Panc1 (cell line): ENCODE measurements at regions not wholly inside any gene's neighbourhood (a gene's known extent, or its start where the extent isn't known, plus 50 kb on each side); places are given as distances from the start of the nearest gene placed in this dataset.

Experiments
- ATAC-seq: fragments of 200-7000 bp; cut with Tn5 transposase; 2 replicates; pipeline ENCODE4 v1.9.1; 2020; ENCODE audit warnings: mild to moderate bottlenecking, moderate library complexity
- BruUV-seq: library from RNA; stranded (reverse); fragments of 400-500 nt; replicated peaks from 2 replicates; lab custom pipeline; 2021; lab: Mats Ljungman, UMichigan
- CTCF ChIA-PET: fragments of 300-600 bp; sonication (Branson Sonifier 250); formaldehyde crosslinking; loops from one replicate; lab custom pipeline; 2022; ENCODE audit warnings: antibody characterized with exemption; lab: Charles Lee
- POLR2A ChIA-PET: fragments of 300-600 bp; sonication (Branson Sonifier 250); formaldehyde crosslinking; loops from one replicate; lab custom pipeline; 2022; ENCODE audit warnings: antibody characterized with exemption; lab: Charles Lee
- DNase-seq: peaks from one replicate; pipeline ENCODE4 v3.0.0-alpha.2; 2010; ENCODE audit warnings: low read depth, low spot score
- H3K27ac ChIP-seq: 2 replicates; pipeline ENCODE4 v1.5.1; 2011; ENCODE audit warnings: mild to moderate bottlenecking, low read length, inconsistent platforms
- H3K27me3 ChIP-seq: fragments of 200-500 bp; sonication (Bioruptor generic); 2 replicates; pipeline ENCODE4 v1.6.0; 2014; ENCODE audit warnings: low read length, inconsistent platforms; ENCODE audit not compliant: control insufficient read depth, insufficient read depth
- H3K36me3 ChIP-seq: fragments of 200-500 bp; sonication (Bioruptor generic); 2 replicates; pipeline ENCODE4 v1.5.1; 2014; ENCODE audit warnings: inconsistent platforms, mild to moderate bottlenecking, low read length, moderate library complexity; ENCODE audit not compliant: control insufficient read depth, insufficient read depth
- H3K4me1 ChIP-seq: 2 replicates; pipeline ENCODE4 v1.5.1; 2011; ENCODE audit warnings: inconsistent platforms, mild to moderate bottlenecking, low read length, moderate library complexity; ENCODE audit not compliant: control insufficient read depth, insufficient read depth
- H3K4me3 ChIP-seq, 2 experiments: 2 replicates each; pipeline ENCODE4 v1.5.1; 2011 to 2012; ENCODE audit warnings: low read depth in 2 of 2, low read length in 2 of 2, mild to moderate bottlenecking in 2 of 2, inconsistent platforms in 1 of 2, moderate library complexity in 1 of 2
- H3K9me3 ChIP-seq: fragments of 200-500 bp; sonication (Bioruptor generic); 2 replicates; pipeline ENCODE4 v1.5.1; 2014; ENCODE audit warnings: low read depth, mild to moderate bottlenecking, inconsistent platforms, low read length, moderate library complexity; ENCODE audit not compliant: control insufficient read depth, insufficient read depth
- POLR2AphosphoS5 ChIP-seq: IDR thresholded peaks from 2 replicates; pipeline ENCODE4 v1.6.1; 2012; ENCODE audit warnings: mild to moderate bottlenecking, low read depth, low read length, moderate library complexity
- SIN3A ChIP-seq: IDR thresholded peaks from 2 replicates; pipeline ENCODE4 v1.6.1; 2012; ENCODE audit warnings: low read depth, mild to moderate bottlenecking, low read length, moderate library complexity, borderline replicate concordance; ENCODE audit not compliant: insufficient read depth
- TCF7L2 ChIP-seq: IDR thresholded peaks from 2 replicates; pipeline ENCODE4 v1.6.1; 2011; ENCODE audit warnings: mild to moderate bottlenecking, low read depth, low read length, inconsistent platforms
- in situ Hi-C: cut with HindIII; loops from 2 replicates; pipeline ENCODE4 v1.10.0; 2016; ENCODE audit warnings: low sequenced_read_pairs, low pct_unique_long_range_greater_than_20kb
- intact Hi-C: fragments of 100-400 bp; cut with micrococcal nuclease; formaldehyde crosslinking; loops from one replicate; pipeline ENCODE4 v1.10.0; 2022; ENCODE audit not compliant: unreplicated experiment
- TF ChIP-seq, protein P1 (sequence below), 2 experiments: IDR thresholded peaks; 2 replicates each; pipeline ENCODE4 v1.6.1; 2011 to 2012; ENCODE audit warnings: low read depth in 2 of 2, control low read depth in 1 of 2, low read length in 1 of 2, mild to moderate bottlenecking in 1 of 2, moderate library complexity in 1 of 2; ENCODE audit not compliant: insufficient read depth in 1 of 2
- TF ChIP-seq, protein P2 (sequence below): fragments of 450-650 bp; IDR thresholded peaks from 2 replicates; pipeline ENCODE4 v1.5.1; 2017; ENCODE audit warnings: mild to moderate bottlenecking

DNA sequence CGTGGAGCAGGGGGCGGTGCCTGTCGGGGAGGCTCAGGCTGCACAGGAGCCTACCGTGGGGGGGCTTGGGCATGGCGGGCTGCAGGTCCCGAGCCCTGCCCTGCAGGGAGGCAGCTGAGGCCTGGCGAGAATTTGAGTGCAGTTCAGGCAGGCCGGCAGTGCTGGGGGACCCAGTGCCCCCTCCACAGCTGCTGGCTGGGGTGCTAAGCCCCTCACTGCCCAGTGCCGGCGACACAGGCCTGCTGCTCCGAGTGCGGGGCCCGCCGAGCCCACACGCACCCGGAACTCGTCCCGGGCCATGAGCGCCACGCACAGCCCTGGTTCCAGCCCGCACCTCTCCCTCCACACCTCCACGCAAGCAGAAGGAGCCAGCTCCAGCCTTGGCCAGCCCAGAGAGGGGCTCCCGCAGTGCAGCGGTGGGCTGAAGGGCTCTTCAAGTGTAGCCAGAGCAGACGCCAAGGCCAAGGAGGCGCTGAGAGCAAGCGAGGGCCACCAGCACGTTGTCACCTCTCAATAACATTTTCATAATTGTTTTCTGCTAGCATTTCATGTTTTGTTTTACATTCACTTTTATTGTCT lies 1378.9 kb upstream of the CELF4 start:
- ATAC-seq, result no peak
- BruUV-seq, result no TSS peak
- no peaks in the 10 kb centered on the region for H3K36me3 ChIP-seq
- intact Hi-C loops, result no loop called here
- H3K27ac ChIP-seq, result no peak overlapping the region
- H3K4me3 ChIP-seq, result no peak overlapping the region
- H3K4me1 ChIP-seq, result no peaks in the 10 kb centered on the region
- CTCF ChIA-PET, result no interaction called here
- no peak for DNase-seq
- TF ChIP-seq, protein P1, sequence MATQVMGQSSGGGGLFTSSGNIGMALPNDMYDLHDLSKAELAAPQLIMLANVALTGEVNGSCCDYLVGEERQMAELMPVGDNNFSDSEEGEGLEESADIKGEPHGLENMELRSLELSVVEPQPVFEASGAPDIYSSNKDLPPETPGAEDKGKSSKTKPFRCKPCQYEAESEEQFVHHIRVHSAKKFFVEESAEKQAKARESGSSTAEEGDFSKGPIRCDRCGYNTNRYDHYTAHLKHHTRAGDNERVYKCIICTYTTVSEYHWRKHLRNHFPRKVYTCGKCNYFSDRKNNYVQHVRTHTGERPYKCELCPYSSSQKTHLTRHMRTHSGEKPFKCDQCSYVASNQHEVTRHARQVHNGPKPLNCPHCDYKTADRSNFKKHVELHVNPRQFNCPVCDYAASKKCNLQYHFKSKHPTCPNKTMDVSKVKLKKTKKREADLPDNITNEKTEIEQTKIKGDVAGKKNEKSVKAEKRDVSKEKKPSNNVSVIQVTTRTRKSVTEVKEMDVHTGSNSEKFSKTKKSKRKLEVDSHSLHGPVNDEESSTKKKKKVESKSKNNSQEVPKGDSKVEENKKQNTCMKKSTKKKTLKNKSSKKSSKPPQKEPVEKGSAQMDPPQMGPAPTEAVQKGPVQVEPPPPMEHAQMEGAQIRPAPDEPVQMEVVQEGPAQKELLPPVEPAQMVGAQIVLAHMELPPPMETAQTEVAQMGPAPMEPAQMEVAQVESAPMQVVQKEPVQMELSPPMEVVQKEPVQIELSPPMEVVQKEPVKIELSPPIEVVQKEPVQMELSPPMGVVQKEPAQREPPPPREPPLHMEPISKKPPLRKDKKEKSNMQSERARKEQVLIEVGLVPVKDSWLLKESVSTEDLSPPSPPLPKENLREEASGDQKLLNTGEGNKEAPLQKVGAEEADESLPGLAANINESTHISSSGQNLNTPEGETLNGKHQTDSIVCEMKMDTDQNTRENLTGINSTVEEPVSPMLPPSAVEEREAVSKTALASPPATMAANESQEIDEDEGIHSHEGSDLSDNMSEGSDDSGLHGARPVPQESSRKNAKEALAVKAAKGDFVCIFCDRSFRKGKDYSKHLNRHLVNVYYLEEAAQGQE (IDR thresholded peaks at IDR 0.05; ENCODE audit: insufficient read depth in 1 of 2, low read depth in 2 of 2, low read length in 1 of 2), result no peak
- TF ChIP-seq TCF7L2 (no peak), SIN3A (no peak), POLR2AphosphoS5 (no peak)
- TF ChIP-seq, protein P2, sequence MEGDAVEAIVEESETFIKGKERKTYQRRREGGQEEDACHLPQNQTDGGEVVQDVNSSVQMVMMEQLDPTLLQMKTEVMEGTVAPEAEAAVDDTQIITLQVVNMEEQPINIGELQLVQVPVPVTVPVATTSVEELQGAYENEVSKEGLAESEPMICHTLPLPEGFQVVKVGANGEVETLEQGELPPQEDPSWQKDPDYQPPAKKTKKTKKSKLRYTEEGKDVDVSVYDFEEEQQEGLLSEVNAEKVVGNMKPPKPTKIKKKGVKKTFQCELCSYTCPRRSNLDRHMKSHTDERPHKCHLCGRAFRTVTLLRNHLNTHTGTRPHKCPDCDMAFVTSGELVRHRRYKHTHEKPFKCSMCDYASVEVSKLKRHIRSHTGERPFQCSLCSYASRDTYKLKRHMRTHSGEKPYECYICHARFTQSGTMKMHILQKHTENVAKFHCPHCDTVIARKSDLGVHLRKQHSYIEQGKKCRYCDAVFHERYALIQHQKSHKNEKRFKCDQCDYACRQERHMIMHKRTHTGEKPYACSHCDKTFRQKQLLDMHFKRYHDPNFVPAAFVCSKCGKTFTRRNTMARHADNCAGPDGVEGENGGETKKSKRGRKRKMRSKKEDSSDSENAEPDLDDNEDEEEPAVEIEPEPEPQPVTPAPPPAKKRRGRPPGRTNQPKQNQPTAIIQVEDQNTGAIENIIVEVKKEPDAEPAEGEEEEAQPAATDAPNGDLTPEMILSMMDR, result no peak
- no peaks in the 10 kb centered on the region for H3K27me3 ChIP-seq
- POLR2A ChIA-PET, result no interaction called here
- no peaks in the 10 kb centered on the region for H3K9me3 ChIP-seq
- in situ Hi-C loops, result no loop called here

DNA sequence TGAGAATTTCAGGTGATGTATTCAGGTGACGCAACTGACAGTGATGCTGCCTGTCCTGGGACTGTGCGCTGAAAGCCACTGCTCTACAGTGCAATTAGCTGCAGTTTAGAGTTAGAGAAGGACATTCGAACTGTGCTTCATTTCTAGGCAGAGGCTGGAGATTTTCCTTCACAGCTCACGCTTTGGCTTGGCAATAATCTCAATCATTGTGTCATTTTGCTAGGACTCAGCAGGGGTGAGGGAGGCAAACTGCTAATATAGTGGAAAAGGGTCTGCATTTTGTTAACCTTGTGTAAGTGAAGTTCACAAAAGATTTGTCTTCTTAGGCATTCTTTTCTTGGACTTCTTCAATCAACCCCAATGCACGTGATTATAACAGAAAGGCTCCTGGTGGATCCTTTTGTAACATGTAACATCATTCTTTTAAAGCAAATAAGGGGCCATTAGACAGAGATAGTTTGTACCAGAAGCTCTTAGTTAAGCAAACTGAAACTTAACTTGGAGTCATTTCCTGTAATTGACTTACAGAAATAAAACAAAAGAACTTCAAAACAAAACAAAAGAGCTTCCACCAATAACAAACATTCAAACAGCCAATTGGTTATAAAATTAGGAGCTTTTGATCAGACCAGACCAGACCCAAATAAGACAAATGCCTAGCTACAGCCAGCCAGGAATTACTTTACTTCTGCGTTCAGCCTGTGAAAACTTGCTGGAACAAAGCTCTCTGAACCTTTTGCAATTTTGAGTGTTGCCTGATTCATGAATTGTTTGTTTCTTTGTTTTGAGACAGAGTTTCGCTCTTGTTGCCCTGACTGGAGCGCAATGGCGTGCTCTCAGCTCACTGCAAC lies 1376.3 kb upstream of the CELF4 start:
- no peaks in the 10 kb centered on the region for H3K27me3 ChIP-seq
- TF ChIP-seq, protein P1 (IDR thresholded peaks at IDR 0.05; ENCODE audit: insufficient read depth in 1 of 2, low read depth in 2 of 2, low read length in 1 of 2), result no peak
- TF ChIP-seq SIN3A, result no peak
- TF ChIP-seq, protein P2, result no peak
- no peak for TF ChIP-seq TCF7L2
- no peak for TF ChIP-seq POLR2AphosphoS5
- in situ Hi-C loops, result no loop called here
- H3K36me3 ChIP-seq, result no peaks in the 10 kb centered on the region
- ChIA-PET POLR2A (no interaction called here), CTCF (no interaction called here)
- ATAC-seq (no peak), DNase-seq (no peak)
- BruUV-seq, result no TSS peak
- no peak overlapping the region for H3K27ac ChIP-seq
- H3K4me1 ChIP-seq, result no peaks in the 10 kb centered on the region
- intact Hi-C loops, result no loop called here
- H3K9me3 ChIP-seq, result no peaks in the 10 kb centered on the region
- no peak overlapping the region for H3K4me3 ChIP-seq
